Endothelial cell of umbilical vein (primary cell): ENCODE measurements at regions not wholly inside any gene's neighbourhood (a gene's known extent, or its start where the extent isn't known, plus 50 kb on each side); places are given as distances from the start of the nearest gene placed in this dataset.
A peak's percentile ranks its signal among the peaks of the same experiment; 100 is the strongest.

Experiments used
- BruUV-seq: library from RNA; stranded (reverse); fragments of 400-500 nt; replicated peaks from 2 replicates; lab custom pipeline; 2021; lab: Mats Ljungman, UMichigan
- CTCF ChIA-PET: fragments of 300-600, 350-600 bp; sonication (Branson Sonifier 250); formaldehyde crosslinking; loops from one replicate; lab custom pipeline; 2021; ENCODE audit warnings: antibody characterized with exemption, inconsistent platforms; lab: Charles Lee
- POLR2A ChIA-PET: fragments of 300-600, 350-600 bp; sonication (Branson Sonifier 250); formaldehyde crosslinking; loops from one replicate; lab custom pipeline; 2021; ENCODE audit warnings: antibody characterized with exemption, inconsistent platforms; lab: Charles Lee
- DNase-seq: peaks from one replicate; pipeline ENCODE4 v3.0.0-alpha.2; 2011; ENCODE audit warnings: low read depth, low spot score
- FAIRE-seq: peaks from 2 replicates; lab custom pipeline; 2011; peaks lifted over from hg19 to GRCh38; lab: Jason Lieb, UNC
- H2AFZ ChIP-seq: 2 replicates; pipeline ENCODE4 v1.6.0; 2012; ENCODE audit warnings: low read depth, low read length, control low read depth, inconsistent platforms
- H3K27ac ChIP-seq: 2 replicates; pipeline ENCODE4 v1.5.1; 2011; ENCODE audit warnings: low read depth, mild to moderate bottlenecking, control low read depth, low read length, moderate library complexity; ENCODE audit not compliant: insufficient read depth
- H3K27me3 ChIP-seq, 2 experiments: 2 replicates each; pipeline versions ENCODE4 v1.6.0 to v1.6.1; 2011; ENCODE audit warnings: low read length in 2 of 2, mixed read lengths in 1 of 2; ENCODE audit not compliant: control insufficient read depth in 2 of 2, insufficient read depth in 2 of 2
- H3K36me3 ChIP-seq, 2 experiments: 2 replicates in 1 of 2; 3 replicates in 1 of 2; pipeline ENCODE4 v1.5.1; 2011; ENCODE audit warnings: low read length in 2 of 2, mild to moderate bottlenecking in 1 of 2, moderate library complexity in 1 of 2; ENCODE audit not compliant: control insufficient read depth in 2 of 2, insufficient read depth in 2 of 2; ENCODE audit errors: extremely low read depth in 1 of 2
- H3K4me1 ChIP-seq: 3 replicates; pipeline ENCODE4 v1.5.1; 2011; ENCODE audit warnings: mild to moderate bottlenecking, low read length; ENCODE audit not compliant: control insufficient read depth, insufficient read depth; ENCODE audit errors: extremely low read depth
- H3K4me2 ChIP-seq: 2 replicates; pipeline ENCODE4 v1.6.1; 2011; ENCODE audit warnings: low read length, control low read depth, mixed read lengths; ENCODE audit not compliant: insufficient read depth
- H3K4me3 ChIP-seq, 3 experiments: fragments of 200-600 bp in 1 of 3; sonication (generic), shearing (Covaris generic) in 1 of 3; replicated peaks in 1 of 3; 2 replicates each; pipeline ENCODE4 v1.5.1; 2011 to 2016; ENCODE audit warnings: control low read depth in 3 of 3, low read length in 3 of 3, mild to moderate bottlenecking in 2 of 3, inconsistent platforms in 1 of 3, low read depth in 1 of 3, moderate library complexity in 1 of 3; ENCODE audit not compliant: insufficient read depth in 1 of 3
- H3K79me2 ChIP-seq: 2 replicates; pipeline ENCODE4 v1.6.0; 2012; ENCODE audit warnings: low read length, inconsistent platforms; ENCODE audit not compliant: control insufficient read depth, insufficient read depth
- H3K9ac ChIP-seq: replicated peaks from 2 replicates; pipeline ENCODE3; 2011; ENCODE audit warnings: low read length, control low read depth; ENCODE audit not compliant: insufficient read depth; ENCODE audit errors: extremely low read depth
- H3K9me1 ChIP-seq: replicated peaks from 3 replicates; pipeline ENCODE4 v1.6.0; 2011; ENCODE audit warnings: mild to moderate bottlenecking, low read length; ENCODE audit not compliant: control insufficient read depth, insufficient read depth; ENCODE audit errors: extremely low read depth
- H3K9me3 ChIP-seq: replicated peaks from 2 replicates; pipeline ENCODE4 v1.5.1; 2012; ENCODE audit warnings: low read length, inconsistent platforms; ENCODE audit not compliant: control insufficient read depth, insufficient read depth
- H4K20me1 ChIP-seq: replicated peaks from 2 replicates; pipeline ENCODE3; 2011; ENCODE audit warnings: mild to moderate bottlenecking, low read length; ENCODE audit not compliant: control insufficient read depth, insufficient read depth; ENCODE audit errors: extremely low read depth
- CTCF ChIP-seq, 2 donors: IDR thresholded peaks; 1 replicate in 1 of 2; 2 replicates in 1 of 2; pipeline ENCODE4 v1.5.1; 2011; ENCODE audit warnings: low read length in 2 of 2, mild to moderate bottlenecking in 2 of 2, moderate library complexity in 2 of 2, control low read depth in 1 of 2, inconsistent platforms in 1 of 2, low read depth in 1 of 2; ENCODE audit not compliant: insufficient read depth in 1 of 2; ENCODE audit errors: extremely low read depth in 1 of 2
- EZH2 ChIP-seq: IDR thresholded peaks from 2 replicates; pipeline ENCODE4 v1.6.1; 2012; ENCODE audit warnings: borderline replicate concordance, low read depth, mild to moderate bottlenecking, moderate library complexity, low read length, inconsistent platforms; ENCODE audit not compliant: severe bottlenecking
- FOS ChIP-seq: IDR thresholded peaks from 2 replicates; pipeline ENCODE4 v1.6.1; 2011; ENCODE audit warnings: mild to moderate bottlenecking, low read length, moderate library complexity, borderline replicate concordance; ENCODE audit not compliant: insufficient read depth
- GATA2 ChIP-seq: IDR thresholded peaks from 2 replicates; pipeline ENCODE4 v1.7.0; 2011; ENCODE audit warnings: low read depth, mild to moderate bottlenecking, moderate library complexity, mixed read lengths, low read length; ENCODE audit not compliant: insufficient read length, insufficient read depth
- JUN ChIP-seq: IDR thresholded peaks from 2 replicates; pipeline ENCODE4 v1.6.1; 2011; ENCODE audit warnings: borderline replicate concordance, low read depth; ENCODE audit not compliant: insufficient read length, insufficient read depth
- MAX ChIP-seq: IDR thresholded peaks from 2 replicates; pipeline ENCODE4 v1.6.1; 2011; ENCODE audit not compliant: insufficient read depth, insufficient read length
- MYC ChIP-seq: IDR thresholded peaks from one replicate; pipeline ENCODE4 v1.6.1; 2011; ENCODE audit warnings: mild to moderate bottlenecking, low read depth, low read length
- POLR2A ChIP-seq: IDR thresholded peaks from 2 replicates; pipeline ENCODE4 v1.6.1; 2012; ENCODE audit warnings: low read depth, mild to moderate bottlenecking, control low read depth, low read length
- POLR2AphosphoS5 ChIP-seq: IDR thresholded peaks from 2 replicates; pipeline ENCODE4 v1.6.1; 2012; ENCODE audit warnings: low read depth, mild to moderate bottlenecking, control low read depth, low read length, moderate library complexity; ENCODE audit not compliant: insufficient read depth
- dilution Hi-C: fragments of 300-500 bp; cut with MboI; formaldehyde crosslinking; loops from one replicate; pipeline ENCODE4 v1.15.0; 2019; ENCODE audit warnings: low sequenced_read_pairs; ENCODE audit not compliant: extremely low pct_ligation_motif_present
- intact Hi-C: fragments of 100-400 bp; cut with micrococcal nuclease; formaldehyde crosslinking; loops from one replicate; pipeline ENCODE4 v1.10.0; 2022

GRCh38 chr13:58048670-58049069 is 417.1 kb downstream of the PCDH17 start:
- DNase-seq (no peak), FAIRE-seq (peak; percentile 33)
- no peak overlapping the region for H3K9ac ChIP-seq
- H3K4me3 ChIP-seq, result no peak overlapping the region
- H3K79me2 ChIP-seq, result no peaks in the 10 kb centered on the region
- dilution Hi-C loops, result no loop called here
- no peaks in the 10 kb centered on the region for H3K36me3 ChIP-seq
- no TSS peak for BruUV-seq
- no peaks in the 10 kb centered on the region for H3K4me1 ChIP-seq
- ChIA-PET POLR2A (no interaction called here), CTCF (no interaction called here)
- H3K4me2 ChIP-seq, result no peak overlapping the region
- no peaks in the 10 kb centered on the region for H3K9me3 ChIP-seq
- H3K27ac ChIP-seq, result no peak overlapping the region
- no peaks in the 10 kb centered on the region for H4K20me1 ChIP-seq
- H3K27me3 ChIP-seq, result no peaks in the 10 kb centered on the region
- no peak overlapping the region for H2AFZ ChIP-seq
- TF ChIP-seq MAX (no peak), JUN (no peak), MYC (no peak), POLR2A (no peak), FOS (no peak), EZH2 (no peak), POLR2AphosphoS5 (no peak), GATA2 (no peak), CTCF (IDR thresholded peaks at IDR 0.05; ENCODE audit: extremely low read depth in 1 of 2, insufficient read depth in 1 of 2, low read depth in 1 of 2, low read length in 2 of 2) (no peak)
- intact Hi-C loops, result no loop called here
- no peaks in the 10 kb centered on the region for H3K9me1 ChIP-seq
